CD4-positive, alpha-beta memory T cell (primary cell): ENCODE measurements at regions not wholly inside any gene's neighbourhood (a gene's known extent, or its start where the extent isn't known, plus 50 kb on each side); places are given as distances from the start of the nearest gene placed in this dataset.
"Not testable (repeated sequence)": the region's sequence is repeated elsewhere in the genome, so short reads cannot be mapped to it uniquely, and the experiment has no call there.

Source experiments
- CTCF ChIA-PET: fragments of 350-600 bp; sonication (Branson Sonifier 250); formaldehyde crosslinking; loops from one replicate; lab custom pipeline; 2021; ENCODE audit warnings: inconsistent platforms; ENCODE audit not compliant: partially characterized antibody; lab: Charles Lee
- POLR2A ChIA-PET: fragments of 350-600 bp; sonication (Branson Sonifier 250); formaldehyde crosslinking; loops from one replicate; lab custom pipeline; 2021; ENCODE audit not compliant: partially characterized antibody; lab: Charles Lee
- DNase-seq, 5 donors: peaks; one replicate each; pipeline versions ENCODE4 v3.0.0 to v3.0.0-alpha.2; 2020 to 2022; ENCODE audit warnings: mixed read lengths in 1 of 5
- H3K27ac ChIP-seq: one replicate; pipeline ENCODE4 v1.7.0; 2013; ENCODE audit warnings: low read depth, low read length
- H3K27me3 ChIP-seq: 2 replicates; pipeline ENCODE4 v1.7.0; 2013; ENCODE audit warnings: mild to moderate bottlenecking, low read length, moderate library complexity; ENCODE audit not compliant: insufficient read depth
- H3K36me3 ChIP-seq: 2 replicates; pipeline ENCODE4 v1.7.0; 2013; ENCODE audit warnings: mild to moderate bottlenecking, low read length, moderate library complexity; ENCODE audit not compliant: insufficient read depth
- H3K4me1 ChIP-seq: 2 replicates; pipeline ENCODE4 v1.7.0; 2013; ENCODE audit warnings: mild to moderate bottlenecking, low read length, moderate library complexity; ENCODE audit not compliant: insufficient read depth
- H3K4me3 ChIP-seq, 2 donors: one replicate each; pipeline ENCODE4 v1.7.0; 2013; ENCODE audit warnings: low read length in 2 of 2, mild to moderate bottlenecking in 1 of 2
- H3K9me3 ChIP-seq, 2 donors: one replicate each; pipeline ENCODE4 v1.7.0; 2013; ENCODE audit warnings: low read length in 2 of 2, control low read depth in 1 of 2; ENCODE audit not compliant: control insufficient read depth in 1 of 2
- H3K27ac Mint-ChIP-seq, 7 donors: one replicate each; pipeline ENCODE4 v1.8.0; 2020 to 2021; ENCODE audit warnings: mixed read lengths in 7 of 7, mild to moderate bottlenecking in 6 of 7, inconsistent platforms in 3 of 7, moderate library complexity in 3 of 7
- H3K27me3 Mint-ChIP-seq, 2 donors: one replicate each; pipeline ENCODE4 v1.8.0; 2020 to 2021; ENCODE audit warnings: mixed read lengths in 2 of 2
- H3K36me3 Mint-ChIP-seq, 2 donors: one replicate each; pipeline ENCODE4 v1.8.0; 2020 to 2021; ENCODE audit warnings: mixed read lengths in 2 of 2, inconsistent platforms in 1 of 2, mild to moderate bottlenecking in 1 of 2
- H3K4me1 Mint-ChIP-seq, 4 donors: one replicate each; pipeline ENCODE4 v1.8.0; 2020 to 2021; ENCODE audit warnings: mixed read lengths in 4 of 4, mild to moderate bottlenecking in 1 of 4
- H3K4me3 Mint-ChIP-seq, 8 donors: one replicate each; pipeline ENCODE4 v1.8.0; 2020 to 2021; ENCODE audit warnings: mixed read lengths in 8 of 8, mild to moderate bottlenecking in 7 of 8, moderate library complexity in 6 of 8, inconsistent platforms in 3 of 8
- H3K9me3 Mint-ChIP-seq, 8 donors: one replicate each; pipeline ENCODE4 v1.8.0; 2020 to 2021; ENCODE audit warnings: mixed read lengths in 8 of 8, mild to moderate bottlenecking in 5 of 8, inconsistent platforms in 3 of 8, moderate library complexity in 1 of 8
- intact Hi-C: fragments of 100-400 bp; cut with micrococcal nuclease; formaldehyde crosslinking; loops from one replicate; pipeline ENCODE4 v1.15.1; 2023

GRCh38 chr2:195125889-195126288 lies 531.1 kb upstream of the SLC39A10 start:
- DNase-seq, H3K36me3 Mint-ChIP-seq, intact Hi-C loops, H3K27me3 ChIP-seq, H3K4me1 ChIP-seq, H3K4me3 ChIP-seq, H3K9me3 ChIP-seq, CTCF ChIA-PET, H3K9me3 Mint-ChIP-seq, H3K36me3 ChIP-seq, POLR2A ChIA-PET, H3K27me3 Mint-ChIP-seq, H3K27ac Mint-ChIP-seq, H3K4me3 Mint-ChIP-seq, H3K4me1 Mint-ChIP-seq, H3K27ac ChIP-seq: not testable (repeated sequence)

GRCh38 chr2:195124391-195125079 lies 532.5 kb upstream of the SLC39A10 start:
- no peaks in the 10 kb centered on the region for H3K27me3 ChIP-seq
- ChIA-PET POLR2A (no interaction called here), CTCF (no interaction called here)
- no peak overlapping the region for H3K4me3 ChIP-seq
- intact Hi-C loops = no loop called here
- no peaks in the 10 kb centered on the region for H3K4me1 Mint-ChIP-seq
- no peaks in the 10 kb centered on the region for H3K9me3 ChIP-seq
- no peaks in the 10 kb centered on the region for H3K36me3 Mint-ChIP-seq
- peak in 1 of 5 donors; percentile 40 for DNase-seq
- no peak overlapping the region for H3K4me3 Mint-ChIP-seq
- no peaks in the 10 kb centered on the region for H3K27me3 Mint-ChIP-seq
- no peak overlapping the region for H3K27ac ChIP-seq
- H3K4me1 ChIP-seq = no peaks in the 10 kb centered on the region
- H3K27ac Mint-ChIP-seq = no peak overlapping the region
- H3K9me3 Mint-ChIP-seq = no peaks in the 10 kb centered on the region
- H3K36me3 ChIP-seq = no peaks in the 10 kb centered on the region

GRCh38 chr2:195122653-195123052 lies 534.4 kb upstream of the SLC39A10 start:
- intact Hi-C loops = no loop called here
- H3K9me3 ChIP-seq = no peaks in the 10 kb centered on the region
- POLR2A ChIA-PET = no interaction called here
- H3K4me1 ChIP-seq = no peaks in the 10 kb centered on the region
- H3K27me3 Mint-ChIP-seq = no peaks in the 10 kb centered on the region
- no peaks in the 10 kb centered on the region for H3K36me3 Mint-ChIP-seq
- H3K36me3 ChIP-seq = no peaks in the 10 kb centered on the region
- no peak overlapping the region for H3K4me3 ChIP-seq
- CTCF ChIA-PET = no interaction called here
- no peak overlapping the region for H3K4me3 Mint-ChIP-seq
- no peaks in the 10 kb centered on the region for H3K9me3 Mint-ChIP-seq
- H3K27ac Mint-ChIP-seq = no peak overlapping the region
- no peaks in the 10 kb centered on the region for H3K27me3 ChIP-seq
- H3K4me1 Mint-ChIP-seq = no peaks in the 10 kb centered on the region
- no peak for DNase-seq
- H3K27ac ChIP-seq = no peak overlapping the region

- H3K36me3 ChIP-seq = no peaks in the 10 kb centered on the region
- H3K27ac ChIP-seq = no peak overlapping the region
- CTCF ChIA-PET = no interaction called here
- no peak overlapping the region for H3K4me3 ChIP-seq
- H3K4me1 Mint-ChIP-seq = no peaks in the 10 kb centered on the region
- POLR2A ChIA-PET = no interaction called here
- H3K4me3 Mint-ChIP-seq = no peak overlapping the region
- no peak overlapping the region for H3K27ac Mint-ChIP-seq
- H3K9me3 Mint-ChIP-seq = no peaks in the 10 kb centered on the region
- H3K9me3 ChIP-seq = no peaks in the 10 kb centered on the region
- H3K4me1 ChIP-seq = no peaks in the 10 kb centered on the region
- intact Hi-C loops = no loop called here
- no peak for DNase-seq
- H3K36me3 Mint-ChIP-seq = no peaks in the 10 kb centered on the region
- no peaks in the 10 kb centered on the region for H3K27me3 Mint-ChIP-seq
- no peaks in the 10 kb centered on the region for H3K27me3 ChIP-seq
Measured at GRCh38 chr2:195121341-195121740, 535.7 kb upstream of the SLC39A10 start.

- Histone ChIP-seq H3K36me3 (no peaks in the 10 kb centered on the region), H3K27ac (no peak overlapping the region), H3K4me3 (no peak overlapping the region), H3K4me1 (no peaks in the 10 kb centered on the region), H3K9me3 (peaks cover 0 to 2% of the 10 kb centered on the region in 2 donors), H3K27me3 (no peaks in the 10 kb centered on the region)
- H3K36me3 Mint-ChIP-seq = no peaks in the 10 kb centered on the region
- no peaks in the 10 kb centered on the region for H3K4me1 Mint-ChIP-seq
- ChIA-PET CTCF (no interaction called here), POLR2A (no interaction called here)
- H3K27ac Mint-ChIP-seq = no peak overlapping the region
- peaks cover 0 to 4% (median 0%) of the 10 kb centered on the region in 8 donors for H3K9me3 Mint-ChIP-seq
- peaks cover 0 to 1% of the 10 kb centered on the region in 2 donors for H3K27me3 Mint-ChIP-seq
- no peak overlapping the region for H3K4me3 Mint-ChIP-seq
- no peak for DNase-seq
- intact Hi-C loops = no loop called here
Measured at GRCh38 chr2:195119231-195119630, 537.8 kb upstream of the SLC39A10 start.

- Mint-ChIP-seq H3K9me3 (peaks cover under 1 to 8% (median 3%) of the 10 kb centered on the region in 8 donors), H3K4me1 (no peaks in the 10 kb centered on the region), H3K27ac (no peak overlapping the region), H3K4me3 (no peak overlapping the region), H3K27me3 (peaks cover 2 to 5% of the 10 kb centered on the region in 2 donors), H3K36me3 (no peaks in the 10 kb centered on the region)
- no peaks in the 10 kb centered on the region for H3K4me1 ChIP-seq
- H3K9me3 ChIP-seq = peaks cover 0 to 2% of the 10 kb centered on the region in 2 donors
- DNase-seq = no peak
- H3K27me3 ChIP-seq = no peaks in the 10 kb centered on the region
- no peaks in the 10 kb centered on the region for H3K36me3 ChIP-seq
- POLR2A ChIA-PET = no interaction called here
- H3K4me3 ChIP-seq = no peak overlapping the region
- CTCF ChIA-PET = no interaction called here
- H3K27ac ChIP-seq = no peak overlapping the region
- intact Hi-C loops = no loop called here
Measured at GRCh38 chr2:195118276-195118675, 538.8 kb upstream of the SLC39A10 start.

GRCh38 chr2:195117011-195117410 lies 540.0 kb upstream of the SLC39A10 start:
- H3K4me1 ChIP-seq = no peaks in the 10 kb centered on the region
- intact Hi-C loops = no loop called here
- ChIA-PET POLR2A (no interaction called here), CTCF (no interaction called here)
- Mint-ChIP-seq H3K36me3 (no peaks in the 10 kb centered on the region), H3K27ac (no peak overlapping the region), H3K4me1 (no peaks in the 10 kb centered on the region), H3K27me3 (peaks cover 2 to 5% of the 10 kb centered on the region in 2 donors), H3K9me3 (peaks cover 2 to 10% (median 4%) of the 10 kb centered on the region in 8 donors), H3K4me3 (no peak overlapping the region)
- H3K27me3 ChIP-seq = no peaks in the 10 kb centered on the region
- peaks cover 0 to 2% of the 10 kb centered on the region in 2 donors for H3K9me3 ChIP-seq
- no peak overlapping the region for H3K27ac ChIP-seq
- H3K36me3 ChIP-seq = no peaks in the 10 kb centered on the region
- H3K4me3 ChIP-seq = no peak overlapping the region
- no peak for DNase-seq
